GM18502 (cell line): ENCODE measurements at regions not wholly inside any gene's neighbourhood (a gene's known extent, or its start where the extent isn't known, plus 50 kb on each side); places are given as distances from the start of the nearest gene placed in this dataset.

Source experiments
- ATAC-seq: cut with Tn5 transposase; IDR thresholded peaks from one replicate; pipeline ENCODE4 v1.9.1; 2021; ENCODE audit warnings: mild to moderate bottlenecking; ENCODE audit not compliant: unreplicated experiment, poor library complexity

DNA sequence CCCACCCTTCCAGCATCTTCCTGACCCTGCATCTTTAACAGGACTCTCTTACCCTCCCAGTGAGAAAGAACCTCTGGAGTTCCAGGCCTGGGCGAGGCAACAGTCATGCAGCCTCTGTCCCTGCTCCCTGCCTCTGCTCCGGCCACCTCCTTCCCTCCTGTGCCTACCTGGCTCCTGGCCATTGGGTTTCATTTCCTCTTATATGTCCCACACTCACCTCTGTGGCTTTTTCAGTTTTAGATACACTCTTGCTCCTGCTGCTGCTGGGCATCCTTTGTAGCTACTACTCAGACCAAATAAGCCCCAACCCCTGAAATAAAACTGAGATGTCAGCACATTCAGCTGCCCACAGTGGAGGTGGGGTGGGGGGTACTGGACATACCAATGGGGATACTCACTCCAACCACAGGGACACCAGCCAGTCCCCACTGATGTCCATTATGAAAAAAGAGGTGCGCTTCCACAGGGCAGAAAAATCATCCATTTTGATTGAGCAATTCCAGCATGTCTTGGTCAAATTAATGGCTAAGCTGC lies 99.1 kb upstream of the NRXN3 start:
- no peak for ATAC-seq

DNA sequence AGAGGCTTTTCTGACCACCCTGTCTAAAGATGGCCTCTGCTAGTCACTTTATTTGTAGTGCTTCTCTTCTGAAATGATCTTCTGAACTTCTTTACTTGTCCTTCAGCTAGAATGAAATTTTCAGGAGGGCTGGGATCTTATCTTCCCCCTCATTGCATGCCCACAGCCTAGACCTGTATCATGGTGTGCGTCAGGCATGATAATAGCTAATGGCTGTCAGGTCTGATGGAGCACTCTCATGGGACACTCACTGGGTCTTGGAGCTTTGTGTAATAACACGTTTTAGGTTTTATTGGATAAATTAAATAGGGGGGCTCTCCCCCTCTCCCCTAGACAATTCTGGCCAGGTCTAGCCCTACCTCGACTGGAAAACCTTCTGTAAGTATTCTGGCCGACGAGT lies 97.1 kb upstream of the NRXN3 start:
- no peak for ATAC-seq

DNA sequence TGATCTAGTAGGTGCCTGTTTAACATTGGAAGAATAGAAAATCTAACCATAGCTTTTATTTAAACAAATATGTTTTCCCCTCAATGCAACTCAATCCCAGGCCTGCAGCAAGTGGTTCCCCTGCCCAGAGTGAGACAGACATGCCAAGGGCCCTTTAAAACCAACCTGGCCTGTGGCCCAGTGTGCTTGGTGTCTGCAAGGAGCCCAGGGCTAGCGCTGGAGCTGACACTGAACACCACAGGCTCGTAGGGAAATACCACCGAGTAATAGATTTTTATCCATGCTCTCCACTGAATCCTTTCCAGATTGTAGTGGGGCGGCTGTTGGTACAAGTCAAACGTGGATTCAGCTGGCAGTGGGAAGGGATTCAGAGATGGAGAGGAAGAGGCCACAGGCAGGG lies 95.6 kb upstream of the NRXN3 start:
- ATAC-seq = no peak

DNA sequence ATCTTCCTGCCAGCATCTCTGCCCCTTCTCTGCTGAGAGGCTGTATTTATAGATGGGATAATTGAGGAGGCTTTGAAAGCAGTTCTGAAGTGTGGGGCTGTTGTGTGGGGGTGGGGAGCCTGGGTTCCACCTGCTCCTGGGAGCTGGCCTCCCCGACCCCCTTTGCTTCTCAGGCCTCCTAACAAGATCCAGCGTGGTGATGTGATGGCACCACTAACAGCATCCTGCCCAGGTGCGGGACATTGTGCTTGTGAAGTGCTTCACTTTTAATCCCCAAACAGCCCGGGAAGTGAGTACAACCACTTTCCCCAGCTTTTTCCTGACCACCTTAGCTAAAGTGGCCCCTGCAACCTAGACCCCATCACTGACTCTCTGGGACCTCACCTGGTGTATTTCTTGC lies 95.1 kb upstream of the NRXN3 start:
- ATAC-seq = no peak

DNA sequence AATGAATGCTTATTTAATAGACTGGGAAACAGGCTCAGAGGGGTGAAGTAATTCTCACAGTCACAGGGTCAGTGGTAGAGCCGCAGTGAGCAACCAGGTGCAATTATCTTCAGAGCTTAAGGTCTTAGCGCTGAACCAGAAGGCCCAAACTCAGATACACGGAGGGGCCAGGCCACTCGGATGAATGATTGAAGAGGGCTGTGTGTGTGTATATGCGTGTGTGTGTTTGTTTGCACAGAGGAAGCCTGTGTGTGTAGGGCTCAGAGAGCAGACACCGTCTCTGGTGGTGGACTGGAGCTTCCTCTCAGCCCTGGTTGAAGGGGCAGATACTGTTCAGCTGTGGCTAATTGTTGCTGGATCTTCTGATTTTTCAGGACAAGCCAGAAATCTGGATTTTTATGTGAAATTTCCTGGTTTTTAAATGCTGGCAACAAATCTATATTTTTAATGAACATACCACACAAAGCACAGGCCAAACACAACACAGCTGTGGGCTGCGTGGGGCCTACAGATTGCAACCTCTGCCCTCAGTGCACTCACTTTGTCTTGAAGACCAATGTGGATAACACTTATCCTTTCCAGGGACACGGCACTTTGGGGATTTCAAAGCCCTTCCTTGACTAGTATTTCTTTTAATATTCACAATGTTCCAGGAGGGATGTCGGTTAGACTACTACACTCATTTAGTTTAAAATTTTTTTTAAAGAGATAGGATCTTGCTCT lies 94.5 kb upstream of the NRXN3 start:
- no peak for ATAC-seq

DNA sequence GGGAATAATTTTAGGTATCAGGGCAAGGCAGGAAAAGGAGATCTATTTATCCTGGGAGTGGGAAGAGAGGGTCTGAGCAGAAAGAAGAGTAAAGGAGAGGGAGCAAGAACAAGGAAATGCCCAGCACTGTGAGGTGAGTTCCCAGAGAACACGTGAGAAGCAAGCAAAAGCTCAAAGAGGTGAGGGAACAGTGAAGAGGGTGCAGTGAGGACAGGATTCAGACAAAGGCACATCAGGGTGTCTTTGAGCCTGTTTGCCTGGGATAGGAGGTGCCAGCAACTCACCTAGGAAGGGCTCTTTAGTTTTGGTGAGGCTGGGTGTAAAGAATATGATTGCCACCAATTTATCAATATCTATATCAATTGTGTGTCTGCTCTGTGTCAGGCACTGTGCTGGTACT lies 88.9 kb upstream of the NRXN3 start:
- no peak for ATAC-seq

DNA sequence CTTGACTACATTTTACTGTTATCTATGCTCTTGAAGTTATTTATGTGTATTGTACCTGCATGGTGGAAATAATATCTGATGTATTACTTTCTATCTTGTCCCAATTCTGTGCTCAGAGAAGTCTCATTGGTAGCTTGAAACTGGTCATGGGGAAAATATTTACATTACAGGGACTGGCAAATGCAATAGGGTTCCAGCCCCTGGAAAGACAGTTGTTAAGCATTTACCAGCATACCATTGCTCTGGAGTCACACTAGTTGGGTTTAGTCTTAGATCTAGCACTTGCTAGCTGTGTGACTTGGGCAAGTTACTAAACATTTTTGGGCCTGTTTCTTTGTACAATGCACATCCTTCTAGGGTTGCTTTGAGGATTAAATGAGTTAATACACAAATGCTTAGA lies 86.3 kb upstream of the NRXN3 start:
- no peak for ATAC-seq

DNA sequence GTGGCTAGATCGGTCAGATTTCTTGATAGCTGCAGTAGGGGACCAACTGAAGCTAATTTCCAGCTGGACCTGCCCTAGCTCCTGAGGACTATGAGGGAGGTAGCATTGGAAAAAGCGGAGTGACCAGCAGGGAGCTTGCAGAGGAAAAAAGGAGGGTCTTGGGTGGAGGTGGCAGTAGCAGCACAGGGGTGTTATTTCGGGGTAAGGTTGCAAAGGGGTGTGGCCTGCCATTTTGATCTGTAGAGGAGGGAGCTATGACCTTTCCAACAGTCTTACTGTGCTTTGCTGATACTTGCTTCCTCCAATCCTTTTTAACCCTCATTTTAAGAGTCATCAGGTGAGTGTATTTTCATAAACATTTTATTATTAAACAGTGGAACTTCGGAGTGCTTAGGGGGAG lies 83.8 kb upstream of the NRXN3 start:
- ATAC-seq = no peak

DNA sequence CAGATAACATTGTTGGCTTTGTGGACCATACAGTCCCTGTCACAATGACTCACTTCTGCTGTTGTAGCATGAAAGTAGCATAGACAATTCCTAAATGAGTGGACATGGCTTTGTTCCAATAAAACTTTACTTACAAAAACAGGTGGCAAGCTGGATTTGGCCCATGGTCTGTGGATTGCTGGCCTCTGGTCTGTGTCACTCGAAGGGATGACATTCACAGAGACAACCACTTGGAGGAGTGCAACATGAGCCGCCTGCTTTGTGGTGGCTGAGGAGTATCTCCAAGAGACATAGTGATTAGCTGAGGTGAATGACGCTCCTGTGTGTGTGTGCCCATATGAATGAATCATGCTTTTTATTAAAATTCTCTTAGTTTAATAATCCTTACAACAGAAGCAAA lies 81.3 kb upstream of the NRXN3 start:
- ATAC-seq = no peak

DNA sequence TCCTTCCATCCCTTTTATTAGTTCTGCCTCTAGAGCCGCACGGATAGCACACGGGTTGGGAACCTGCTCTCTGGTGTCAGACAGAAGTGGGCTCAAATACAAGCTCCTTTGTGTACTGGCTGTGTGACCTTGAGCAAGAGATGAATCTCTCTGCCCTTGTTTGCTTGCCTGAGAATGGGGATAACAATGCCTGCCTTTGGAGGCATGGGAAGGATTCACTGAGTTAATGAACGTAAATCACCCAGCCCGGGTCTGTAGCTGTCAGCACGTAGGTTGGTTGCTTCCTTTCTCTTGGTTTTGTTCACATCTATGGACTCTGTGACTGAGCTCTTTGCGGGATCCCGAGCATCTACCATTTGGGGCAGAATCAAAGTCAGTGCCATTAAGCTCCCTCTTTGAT lies 79.3 kb upstream of the NRXN3 start:
- ATAC-seq = no peak

DNA sequence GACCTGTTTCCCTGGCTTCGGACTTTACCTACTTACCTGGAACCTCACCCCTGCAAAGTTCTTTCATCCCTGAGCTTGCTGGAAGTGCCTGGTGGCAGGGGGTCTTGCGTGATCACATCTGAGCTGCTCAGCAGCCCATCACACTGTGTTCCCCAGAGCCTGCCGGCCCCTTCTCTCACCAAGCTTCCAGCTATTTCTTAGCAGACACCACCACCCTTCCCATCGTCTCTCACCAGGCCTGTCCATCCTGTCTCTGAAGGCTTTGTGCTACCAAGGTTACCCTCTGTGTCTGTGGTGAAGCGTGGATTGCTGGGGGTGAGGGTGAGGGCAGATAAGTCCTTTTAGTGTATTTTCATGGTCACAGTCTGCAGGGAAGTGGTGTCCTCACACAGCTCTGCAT lies 78.8 kb upstream of the NRXN3 start:
- ATAC-seq = no peak

DNA sequence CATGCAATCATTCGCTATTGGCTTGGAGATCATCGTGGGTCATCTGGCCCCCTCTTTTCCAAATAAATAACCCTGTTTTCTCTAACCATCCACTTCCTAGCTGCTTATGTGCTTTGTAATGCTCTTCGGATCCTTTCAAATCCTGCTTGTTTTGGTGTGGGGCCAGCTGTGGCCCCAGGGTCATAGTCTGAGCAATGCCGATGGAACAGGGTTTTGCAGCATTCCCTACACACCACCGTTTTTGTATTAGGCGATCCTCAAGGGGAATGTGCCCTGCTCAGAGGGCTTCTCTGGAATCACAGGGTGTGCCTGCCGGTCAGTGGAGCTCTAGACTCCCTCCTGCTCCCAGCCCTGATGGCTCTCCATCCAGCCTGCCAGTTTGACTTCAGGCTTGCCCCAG lies 78.1 kb upstream of the NRXN3 start:
- no peak for ATAC-seq

DNA sequence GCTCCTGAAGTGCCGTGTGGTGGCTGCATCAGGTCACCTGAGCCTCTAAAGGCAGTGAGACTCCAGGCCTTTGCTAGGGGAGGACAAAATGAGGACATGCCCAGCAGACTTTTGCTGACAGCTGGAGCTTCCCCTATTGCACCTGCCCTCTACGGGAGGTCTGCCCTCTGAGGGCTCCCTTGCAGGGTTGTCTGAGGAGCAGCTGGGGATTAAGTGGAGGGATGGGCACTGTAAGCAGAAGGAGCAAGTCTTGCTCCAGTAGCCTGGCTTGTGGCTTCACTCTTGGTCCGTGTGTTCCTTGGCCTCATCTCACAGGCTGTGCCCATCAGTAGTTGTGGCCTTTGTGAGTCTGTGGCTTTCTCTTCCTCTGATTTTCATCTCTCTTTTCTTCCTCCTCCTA lies 66.9 kb upstream of the NRXN3 start:
- ATAC-seq = no peak

DNA sequence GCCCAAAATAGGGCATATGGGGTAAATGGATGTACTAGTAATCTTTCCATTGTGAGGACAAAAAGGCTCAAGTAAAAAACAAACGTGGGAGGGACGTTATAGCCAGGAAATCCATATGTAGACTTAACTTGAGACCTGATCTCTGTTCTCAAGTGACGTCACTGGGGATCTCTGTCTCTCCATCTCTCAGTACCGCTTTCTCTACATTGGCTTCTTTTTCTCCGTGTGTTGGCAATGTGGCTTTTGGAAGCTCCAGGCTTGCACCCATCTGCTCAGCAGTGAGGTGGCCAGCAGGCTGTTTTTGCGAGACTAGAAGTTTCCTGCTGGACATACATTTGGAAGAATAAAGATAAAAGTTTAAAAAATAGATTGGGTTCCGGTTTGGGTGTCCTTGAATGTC lies 66.0 kb upstream of the NRXN3 start:
- no peak for ATAC-seq

DNA sequence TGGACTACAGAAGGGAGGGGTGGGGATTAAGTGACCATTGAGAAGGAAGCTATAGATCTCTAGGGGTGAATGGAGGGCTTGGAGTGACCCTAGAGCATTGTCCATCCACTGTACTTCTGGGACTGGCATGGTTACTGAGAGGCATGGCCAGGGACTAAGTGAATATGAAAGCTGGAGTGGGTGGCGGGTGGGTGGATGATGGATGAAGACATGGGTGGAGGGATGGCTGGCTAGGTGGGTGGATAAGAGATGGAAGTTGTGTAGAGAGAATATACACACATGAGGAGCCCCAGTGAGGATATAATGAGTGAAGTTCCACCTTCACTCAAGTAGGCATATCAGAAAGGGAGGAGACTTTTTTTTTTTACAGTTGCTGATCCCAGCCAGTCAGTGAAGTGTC lies 65.5 kb upstream of the NRXN3 start:
- ATAC-seq = no peak

DNA sequence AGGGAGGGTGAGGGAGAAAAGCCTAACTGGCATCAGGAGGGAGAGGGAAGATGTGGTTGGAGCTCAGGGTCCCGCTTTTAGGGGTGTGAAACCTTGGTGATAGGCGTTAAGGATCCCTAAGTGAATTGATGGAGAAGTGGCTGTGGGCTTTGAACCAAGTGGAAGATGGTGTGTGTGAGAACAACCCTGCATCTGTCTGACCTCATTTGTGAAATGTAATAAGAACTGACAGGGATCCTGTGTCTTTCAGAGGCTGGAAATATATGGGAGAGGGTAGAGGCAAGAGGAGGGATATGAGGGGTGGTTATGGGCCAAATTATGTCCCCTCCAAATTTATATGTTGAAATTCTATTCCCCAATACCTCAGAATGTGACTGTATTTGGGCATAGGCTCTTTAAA lies 63.8 kb upstream of the NRXN3 start:
- ATAC-seq = no peak

DNA sequence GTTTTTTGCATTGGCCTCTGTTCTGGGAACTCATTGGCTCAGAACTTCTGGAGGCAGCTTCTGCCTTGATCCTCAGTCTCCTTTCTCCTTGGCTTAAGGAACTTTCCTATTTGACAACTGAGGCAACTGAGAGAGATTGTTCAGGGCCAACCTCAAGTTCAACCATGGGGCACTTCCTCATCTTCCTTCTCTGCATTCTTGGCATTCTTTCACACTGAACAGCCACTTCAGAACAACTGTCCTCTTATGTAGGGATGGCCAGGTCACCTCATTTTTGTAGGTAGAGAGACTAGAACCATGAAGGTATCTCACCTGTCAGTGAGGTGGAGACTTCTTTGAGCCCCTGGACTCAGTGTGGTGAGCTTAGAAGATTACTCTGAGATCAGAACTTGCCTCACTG lies 63.0 kb upstream of the NRXN3 start:
- ATAC-seq = no peak

DNA sequence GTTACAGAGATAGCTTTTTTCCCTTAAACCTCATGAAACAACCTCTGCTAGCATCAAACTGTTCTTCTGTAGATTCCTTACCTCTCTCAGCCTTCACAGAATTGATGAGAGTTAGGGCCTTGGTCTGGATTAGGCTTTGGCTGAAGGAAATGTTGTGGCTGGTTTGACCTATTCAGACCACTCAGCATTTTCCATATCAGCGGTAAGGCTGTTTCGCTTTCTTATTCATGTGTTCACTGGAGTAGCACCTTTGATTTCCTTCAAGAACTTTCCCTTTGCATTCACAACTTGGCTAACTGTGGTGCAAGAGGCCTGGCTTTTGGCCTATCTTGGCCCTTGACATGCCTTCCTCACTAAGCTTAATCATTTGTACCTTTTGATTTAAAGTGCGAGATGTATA lies 50.7 kb upstream of the NRXN3 start:
- no peak for ATAC-seq
